H1 (cell line): ENCODE measurements at regions not wholly inside any gene's neighbourhood (a gene's known extent, or its start where the extent isn't known, plus 50 kb on each side); places are given as distances from the start of the nearest gene placed in this dataset.

Experiments used
- CTCF ChIA-PET: fragments of 300-600 bp; sonication (Branson Sonifier 250); formaldehyde crosslinking; loops from one replicate; lab custom pipeline; 2021; ENCODE audit not compliant: partially characterized antibody; lab: Charles Lee
- POLR2A ChIA-PET: fragments of 300-600 bp; sonication (Branson Sonifier 250); formaldehyde crosslinking; loops from one replicate; lab custom pipeline; 2021; ENCODE audit warnings: inconsistent platforms; ENCODE audit not compliant: partially characterized antibody; lab: Charles Lee
- DNase-seq, 2 experiments: peaks; one replicate each; pipeline versions ENCODE4 v3.0.0 to v3.0.0-alpha.2; 2010 to 2022; ENCODE audit warnings: low spot score in 2 of 2, low read depth in 1 of 2, mixed read lengths in 1 of 2
- FAIRE-seq: peaks from 2 replicates; lab custom pipeline; 2011; peaks lifted over from hg19 to GRCh38; lab: Jason Lieb, UNC
- H2AFZ ChIP-seq: 2 replicates; pipeline ENCODE4 v1.8.1; 2012; ENCODE audit warnings: low read length, inconsistent platforms
- H2AK5ac ChIP-seq: 2 replicates; pipeline ENCODE4 v1.6.1; 2013; ENCODE audit warnings: low read depth, low read length
- H2BK120ac ChIP-seq: replicated peaks from 2 replicates; pipeline ENCODE3; 2013; ENCODE audit warnings: low read depth, low read length, inconsistent platforms
- H2BK12ac ChIP-seq: 2 replicates; pipeline ENCODE4 v1.6.1; 2013; ENCODE audit warnings: low read depth, low read length
- H2BK15ac ChIP-seq: 2 replicates; pipeline ENCODE4 v1.6.1; 2013; ENCODE audit warnings: low read length
- H2BK20ac ChIP-seq: 2 replicates; pipeline ENCODE4 v1.6.1; 2013; ENCODE audit warnings: low read length
- H2BK5ac ChIP-seq: 2 replicates; pipeline ENCODE4 v1.6.1; 2013; ENCODE audit warnings: low read depth, low read length
- H3K14ac ChIP-seq: 2 replicates; pipeline ENCODE4 v1.6.1; 2013; ENCODE audit warnings: inconsistent platforms; ENCODE audit not compliant: insufficient read length
- H3K18ac ChIP-seq: 2 replicates; pipeline ENCODE4 v1.6.1; 2013; ENCODE audit warnings: low read length; ENCODE audit errors: extremely low read depth
- H3K23ac ChIP-seq: 2 replicates; pipeline ENCODE4 v1.6.1; 2013; ENCODE audit warnings: inconsistent platforms; ENCODE audit not compliant: insufficient read length
- H3K23me2 ChIP-seq: 2 replicates; pipeline ENCODE4 v1.6.1; 2013; ENCODE audit warnings: low read depth, low read length
- H3K27ac ChIP-seq: 2 replicates; pipeline ENCODE4 v1.6.1; 2011; ENCODE audit warnings: low read depth, low read length, inconsistent platforms
- H3K27me3 ChIP-seq, 4 experiments: replicated peaks in 1 of 4; 1 replicate in 1 of 4; 2 replicates in 3 of 4; pipeline versions ENCODE4 v1.6.1 to v1.8.1; 2011 to 2013; ENCODE audit warnings: low read length in 3 of 4, mild to moderate bottlenecking in 3 of 4, inconsistent platforms in 2 of 4, mixed read lengths in 2 of 4, moderate library complexity in 1 of 4; ENCODE audit not compliant: control insufficient read depth in 3 of 4, insufficient read depth in 3 of 4; ENCODE audit errors: extremely low read depth in 1 of 4
- H3K36me3 ChIP-seq, 4 experiments: 2 replicates each; pipeline versions ENCODE4 v1.6.1 to v1.8.1; 2011 to 2013; ENCODE audit warnings: mild to moderate bottlenecking in 4 of 4, low read length in 3 of 4, moderate library complexity in 2 of 4, control low read depth in 1 of 4, inconsistent platforms in 1 of 4; ENCODE audit not compliant: insufficient read depth in 4 of 4, control insufficient read depth in 2 of 4
- H3K4ac ChIP-seq: replicated peaks from 2 replicates; pipeline ENCODE3; 2013; ENCODE audit warnings: low read length, low read depth, mixed read lengths, inconsistent platforms; ENCODE audit not compliant: insufficient read length
- H3K4me1 ChIP-seq, 4 experiments: replicated peaks in 1 of 4; 1 replicate in 1 of 4; 2 replicates in 3 of 4; pipeline versions ENCODE4 v1.6.1 to v1.8.1; 2011 to 2013; ENCODE audit warnings: low read length in 3 of 4, inconsistent platforms in 2 of 4, mixed read lengths in 1 of 4; ENCODE audit not compliant: insufficient read depth in 4 of 4, control insufficient read depth in 3 of 4
- H3K4me2 ChIP-seq, 2 experiments: 2 replicates each; pipeline versions ENCODE4 v1.6.1 to v1.8.1; 2011 to 2013; ENCODE audit warnings: low read depth in 2 of 2, low read length in 2 of 2, control low read depth in 1 of 2, inconsistent platforms in 1 of 2, mild to moderate bottlenecking in 1 of 2; ENCODE audit not compliant: insufficient read depth in 1 of 2
- H3K4me3 ChIP-seq, 4 experiments: fragments of 200-600, 300-600 bp in 1 of 4; sonication (generic), shearing (Covaris generic), sonication (Bioruptor Twin) in 1 of 4; 2 replicates each; pipeline versions ENCODE4 v1.5.1 to v1.8.1; 2011 to 2016; ENCODE audit warnings: low read length in 4 of 4, low read depth in 3 of 4, control low read depth in 2 of 4, inconsistent platforms in 2 of 4, mild to moderate bottlenecking in 2 of 4, mixed read lengths in 1 of 4, moderate library complexity in 1 of 4; ENCODE audit not compliant: insufficient read depth in 2 of 4; ENCODE audit errors: extremely low read depth in 1 of 4
- H3K56ac ChIP-seq: replicated peaks from 2 replicates; pipeline ENCODE3; 2013; ENCODE audit warnings: low read depth, mild to moderate bottlenecking, mixed read lengths, low read length, inconsistent platforms; ENCODE audit not compliant: insufficient read length
- H3K79me1 ChIP-seq: 2 replicates; pipeline ENCODE4 v1.6.1; 2013; ENCODE audit warnings: low read depth, low read length, control low read depth
- H3K79me2 ChIP-seq, 2 experiments: 2 replicates each; pipeline versions ENCODE4 v1.6.1 to v1.8.1; 2012 to 2013; ENCODE audit warnings: low read length in 2 of 2, mild to moderate bottlenecking in 2 of 2, inconsistent platforms in 1 of 2; ENCODE audit not compliant: insufficient read depth in 2 of 2, control insufficient read depth in 1 of 2
- H3K9ac ChIP-seq, 4 experiments: replicated peaks in 1 of 4; 1 replicate in 1 of 4; 2 replicates in 3 of 4; pipeline versions ENCODE4 v1.6.1 to v1.8.1; 2011 to 2013; ENCODE audit warnings: low read depth in 3 of 4, low read length in 3 of 4, control low read depth in 2 of 4, mild to moderate bottlenecking in 2 of 4, moderate library complexity in 2 of 4, inconsistent platforms in 1 of 4; ENCODE audit errors: extremely low read depth in 1 of 4
- H3K9me3 ChIP-seq, 2 experiments: 2 replicates each; pipeline versions ENCODE4 v1.6.1 to v1.8.1; 2012 to 2013; ENCODE audit warnings: mild to moderate bottlenecking in 2 of 2, moderate library complexity in 2 of 2, control low read depth in 1 of 2, inconsistent platforms in 1 of 2, low read depth in 1 of 2, low read length in 1 of 2, mixed read lengths in 1 of 2; ENCODE audit not compliant: insufficient read depth in 2 of 2
- H4K20me1 ChIP-seq, 2 experiments: replicated peaks in 1 of 2; 2 replicates each; pipeline versions ENCODE3 to v1.8.1; 2011 to 2013; ENCODE audit warnings: inconsistent platforms in 2 of 2, low read length in 2 of 2, mild to moderate bottlenecking in 1 of 2; ENCODE audit not compliant: insufficient read depth in 2 of 2, control insufficient read depth in 1 of 2
- H4K5ac ChIP-seq: 2 replicates; pipeline ENCODE4 v1.6.1; 2013; ENCODE audit warnings: low read length, low read depth, mixed read lengths, inconsistent platforms; ENCODE audit not compliant: insufficient read length
- H4K8ac ChIP-seq: 2 replicates; pipeline ENCODE4 v1.8.0; 2013; ENCODE audit warnings: mild to moderate bottlenecking, moderate library complexity, low read length, inconsistent platforms; ENCODE audit not compliant: insufficient read depth; ENCODE audit errors: extremely low read depth
- H4K91ac ChIP-seq: replicated peaks from 2 replicates; pipeline ENCODE3; 2013; ENCODE audit warnings: low read length, mixed read lengths, inconsistent platforms; ENCODE audit not compliant: insufficient read length
- ATF3 ChIP-seq: IDR thresholded peaks from 2 replicates; pipeline ENCODE4 v1.6.1; 2011; ENCODE audit warnings: low read depth, mild to moderate bottlenecking, low read length; ENCODE audit not compliant: insufficient read depth
- CBX8 ChIP-seq: fragments of 300-800, 300-1000 bp; sonication (generic); IDR thresholded peaks from 2 replicates; pipeline ENCODE4 v1.7.1; 2016; ENCODE audit warnings: low read depth, low read length, borderline replicate concordance
- CEBPB ChIP-seq: IDR thresholded peaks from 2 replicates; pipeline ENCODE4 v1.6.1; 2012; ENCODE audit warnings: low read depth, low read length
- CTBP2 ChIP-seq: IDR thresholded peaks from 2 replicates; pipeline ENCODE4 v1.7.0; 2011; ENCODE audit warnings: borderline replicate concordance, mild to moderate bottlenecking, moderate library complexity, mixed read lengths, low read length; ENCODE audit not compliant: insufficient read depth, insufficient read length
- KDM1A ChIP-seq: fragments of 200-600, 300-600 bp; sonication (generic); IDR thresholded peaks from 2 replicates; pipeline ENCODE4 v1.7.1; 2016; ENCODE audit warnings: mild to moderate bottlenecking, low read length, borderline replicate concordance
- SAP30 ChIP-seq: fragments of 300-600 bp; sonication (generic); IDR thresholded peaks from 2 replicates; pipeline ENCODE4 v1.7.1; 2012; ENCODE audit warnings: low read length, moderate library complexity, mild to moderate bottlenecking, inconsistent platforms; ENCODE audit not compliant: insufficient read depth, insufficient replicate concordance
- SIRT6 ChIP-seq: IDR thresholded peaks from one replicate; pipeline ENCODE4 v1.7.1; 2012; ENCODE audit warnings: low read length, inconsistent platforms
- SP1 ChIP-seq: IDR thresholded peaks from 2 replicates; pipeline ENCODE4 v1.6.1; 2011; ENCODE audit warnings: low read depth, low read length
- WGBS, 2 experiments: shearing (Covaris generic) in 1 of 2; methylation state at CpG; one replicate each; pipeline versions ENCODE4 v1.1.6 to v1.1.7; 2013 to 2015; ENCODE audit warnings: low lambda C conversion rate in 2 of 2, mixed read lengths in 2 of 2, inconsistent platforms in 1 of 2, low coverage in 1 of 2, missing lambda C conversion rate in 1 of 2; ENCODE audit not compliant: insufficient replicate concordance in 2 of 2, insufficient coverage in 1 of 2, insufficient read length in 1 of 2; ENCODE audit errors: extremely low coverage in 1 of 2, missing lambda C conversion rate in 1 of 2; 5-methylcytosine and 5-hydroxymethylcytosine counted together

- WGBS, 2 experiments = 86% methylated on average over 2 of the region's 2 CpGs; no CpG with 5 or more reads in 1 of the 2 experiments
- POLR2A ChIA-PET = no interaction called here
- Histone ChIP-seq H3K14ac (no peak overlapping the region), H4K5ac (no peak overlapping the region), H3K18ac (no peak overlapping the region), H3K36me3 (no peaks in the 10 kb centered on the region), H3K27ac (no peak overlapping the region), H2AFZ (no peak overlapping the region), H3K27me3 (no peaks in the 10 kb centered on the region), H3K23me2 (no peaks in the 10 kb centered on the region), H3K79me2 (no peaks in the 10 kb centered on the region), H3K23ac (no peak overlapping the region), H3K4me2 (no peak overlapping the region), H3K4me3 (no peak overlapping the region), H2BK120ac (no peak overlapping the region), H3K9me3 (no peaks in the 10 kb centered on the region), H2BK20ac (no peak overlapping the region), H3K4ac (no peak overlapping the region), H4K8ac (no peak overlapping the region), H4K20me1 (no peaks in the 10 kb centered on the region), H4K91ac (no peak overlapping the region), H3K4me1 (no peaks in the 10 kb centered on the region), H3K56ac (no peak overlapping the region), H2BK15ac (no peak overlapping the region), H3K79me1 (no peaks in the 10 kb centered on the region), H2BK12ac (no peak overlapping the region), H2BK5ac (no peak overlapping the region), H3K9ac (no peak overlapping the region), H2AK5ac (no peak overlapping the region)
- CTCF ChIA-PET = no interaction called here
- FAIRE-seq = no peak
- DNase-seq = no peak
- TF ChIP-seq ATF3 = no peak
- TF ChIP-seq KDM1A = no peak
- TF ChIP-seq SAP30 = no peak
- no peak for TF ChIP-seq CTBP2
- no peak for TF ChIP-seq CBX8
- no peak for TF ChIP-seq CEBPB
- TF ChIP-seq SIRT6 = no peak
- no peak for TF ChIP-seq SP1
Observed at GRCh38 chr2:228793116-228793515, 478.0 kb downstream of the PID1 start.
